ENCODE measurements at regions not wholly inside any gene's neighbourhood (a gene's known extent, or its start where the extent isn't known, plus 50 kb on each side); places are given as distances from the start of the nearest gene placed in this dataset.

DNA sequence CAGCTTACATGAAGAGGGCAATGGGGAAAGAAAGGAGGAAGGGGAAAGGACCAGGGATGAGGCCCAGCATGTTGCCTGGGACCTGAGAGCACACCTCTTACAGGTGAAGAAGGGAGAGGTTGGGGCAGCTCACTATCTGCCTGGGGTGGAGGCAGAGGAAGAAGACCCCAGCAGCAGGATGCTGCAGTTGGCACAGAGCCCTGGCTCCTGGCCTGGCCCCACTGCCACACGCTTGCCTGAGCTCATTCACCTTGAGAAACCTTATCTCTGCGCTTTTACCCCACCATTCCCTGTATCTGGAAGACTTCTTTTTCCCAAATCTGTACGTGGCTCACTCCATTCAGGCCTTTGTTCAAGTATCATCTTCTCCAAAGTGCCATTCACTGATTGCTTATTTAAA lies 147.8 kb upstream of the TMEM72 start:
- no peak overlapping the region for H3K9ac ChIP-seq (ENCODE audit: insufficient read depth, low read length)
- H3K27ac ChIP-seq (ENCODE audit: insufficient read depth, low read length), result no peak overlapping the region
- no peak overlapping the region for H3K4me2 ChIP-seq (ENCODE audit: extremely low read depth, insufficient read depth, low read length)
- no peak for DNase-seq (ENCODE audit: low read depth in 2 of 2)
- H3K9me3 ChIP-seq (ENCODE audit: control insufficient read depth, insufficient read depth, low read depth, low read length), result no peaks in the 10 kb centered on the region
- H3K36me3 ChIP-seq (ENCODE audit: control insufficient read depth, insufficient read depth, low read length), result no peaks in the 10 kb centered on the region
- no peaks in the 10 kb centered on the region for H4K20me1 ChIP-seq (ENCODE audit: control insufficient read depth, extremely low read depth, insufficient read depth, low read length)
- TF ChIP-seq EZH2 (IDR thresholded peaks at IDR 0.05; ENCODE audit: low read length, missing control alignments) (no peak), CTCF (conservative IDR thresholded peaks at IDR 0.05 in 1 of 2, IDR thresholded peaks at IDR 0.05 in 1 of 2; ENCODE audit: low read depth in 1 of 2, low read length in 2 of 2) (no peak)
- H3K4me1 ChIP-seq (ENCODE audit: control insufficient read depth, extremely low read depth, insufficient read depth, low read length), result no peaks in the 10 kb centered on the region
- H3K4me3 ChIP-seq (replicated peaks in 1 of 4; ENCODE audit: control extremely low read depth in 1 of 4, insufficient read depth in 1 of 4, low read depth in 3 of 4, low read length in 4 of 4), result no peak overlapping the region
- H3K27me3 ChIP-seq (ENCODE audit: control insufficient read depth, insufficient read depth, low read length), result no peaks in the 10 kb centered on the region
- H2AFZ ChIP-seq (ENCODE audit: low read length), result no peak overlapping the region
- no peaks in the 10 kb centered on the region for H3K79me2 ChIP-seq (ENCODE audit: control insufficient read depth, insufficient read depth, low read length)

GRCh38 chr10:44765299-44765698 lies 145.8 kb upstream of the TMEM72 start:
- H3K36me3 ChIP-seq (ENCODE audit: control insufficient read depth, insufficient read depth, low read length), result no peaks in the 10 kb centered on the region
- no peak for TF ChIP-seq EZH2 (IDR thresholded peaks at IDR 0.05; ENCODE audit: low read length, missing control alignments)
- no peak for TF ChIP-seq CTCF (conservative IDR thresholded peaks at IDR 0.05 in 1 of 2, IDR thresholded peaks at IDR 0.05 in 1 of 2; ENCODE audit: low read depth in 1 of 2, low read length in 2 of 2)
- no peaks in the 10 kb centered on the region for H3K27me3 ChIP-seq (ENCODE audit: control insufficient read depth, insufficient read depth, low read length)
- H3K4me2 ChIP-seq (ENCODE audit: extremely low read depth, insufficient read depth, low read length), result no peak overlapping the region
- no peaks in the 10 kb centered on the region for H3K79me2 ChIP-seq (ENCODE audit: control insufficient read depth, insufficient read depth, low read length)
- H3K4me3 ChIP-seq (replicated peaks in 1 of 4; ENCODE audit: control extremely low read depth in 1 of 4, insufficient read depth in 1 of 4, low read depth in 3 of 4, low read length in 4 of 4), result no peak overlapping the region
- no peak overlapping the region for H2AFZ ChIP-seq (ENCODE audit: low read length)
- H3K9me3 ChIP-seq (ENCODE audit: control insufficient read depth, insufficient read depth, low read depth, low read length), result no peaks in the 10 kb centered on the region
- no peak for DNase-seq (ENCODE audit: low read depth in 2 of 2)
- no peaks in the 10 kb centered on the region for H4K20me1 ChIP-seq (ENCODE audit: control insufficient read depth, extremely low read depth, insufficient read depth, low read length)
- no peak overlapping the region for H3K27ac ChIP-seq (ENCODE audit: insufficient read depth, low read length)
- H3K9ac ChIP-seq (ENCODE audit: insufficient read depth, low read length), result no peak overlapping the region
- no peaks in the 10 kb centered on the region for H3K4me1 ChIP-seq (ENCODE audit: control insufficient read depth, extremely low read depth, insufficient read depth, low read length)

DNA sequence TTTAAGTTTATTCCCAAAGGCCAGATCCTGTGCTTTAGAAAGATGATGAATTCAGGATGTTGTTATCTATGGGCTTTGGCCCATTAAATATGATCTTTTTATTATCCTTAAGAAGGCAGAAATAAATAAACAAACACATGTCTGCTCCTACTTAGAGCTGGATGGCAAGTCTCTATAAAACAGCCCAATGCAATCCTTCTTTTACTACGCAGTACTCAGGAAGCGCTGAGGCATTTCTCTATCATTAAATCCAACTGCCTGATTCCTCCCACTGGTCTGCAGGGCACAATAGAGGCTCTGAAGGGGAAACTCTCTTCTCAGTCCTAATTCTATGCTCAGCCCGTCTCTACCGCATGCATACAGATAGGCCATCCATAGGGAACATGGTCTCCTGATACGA lies 144.5 kb upstream of the TMEM72 start:
- TF ChIP-seq CTCF (conservative IDR thresholded peaks at IDR 0.05 in 1 of 2, IDR thresholded peaks at IDR 0.05 in 1 of 2; ENCODE audit: low read depth in 1 of 2, low read length in 2 of 2), result no peak
- TF ChIP-seq EZH2 (IDR thresholded peaks at IDR 0.05; ENCODE audit: low read length, missing control alignments), result no peak
- H4K20me1 ChIP-seq (ENCODE audit: control insufficient read depth, extremely low read depth, insufficient read depth, low read length), result no peaks in the 10 kb centered on the region

More for the DNA sequence above, 144.5 kb upstream of the TMEM72 start:
- Histone ChIP-seq H3K4me2 (ENCODE audit: extremely low read depth, insufficient read depth, low read length) (no peak overlapping the region), H3K79me2 (ENCODE audit: control insufficient read depth, insufficient read depth, low read length) (no peaks in the 10 kb centered on the region), H3K9me3 (ENCODE audit: control insufficient read depth, insufficient read depth, low read depth, low read length) (no peaks in the 10 kb centered on the region), H3K4me1 (ENCODE audit: control insufficient read depth, extremely low read depth, insufficient read depth, low read length) (no peaks in the 10 kb centered on the region), H3K4me3 (replicated peaks in 1 of 4; ENCODE audit: control extremely low read depth in 1 of 4, insufficient read depth in 1 of 4, low read depth in 3 of 4, low read length in 4 of 4) (no peak overlapping the region), H3K27me3 (ENCODE audit: control insufficient read depth, insufficient read depth, low read length) (no peaks in the 10 kb centered on the region), H2AFZ (ENCODE audit: low read length) (no peak overlapping the region), H3K9ac (ENCODE audit: insufficient read depth, low read length) (no peak overlapping the region), H3K27ac (ENCODE audit: insufficient read depth, low read length) (no peak overlapping the region), H3K36me3 (ENCODE audit: control insufficient read depth, insufficient read depth, low read length) (no peaks in the 10 kb centered on the region)
- DNase-seq (ENCODE audit: low read depth in 2 of 2), result no peak
